Germinal center (tissue), 1 donor: ENCODE measurements at regions not wholly inside any gene's neighbourhood (a gene's known extent, or its start where the extent isn't known, plus 50 kb on each side); places are given as distances from the start of the nearest gene placed in this dataset.
A peak's percentile ranks its signal among the peaks of the same experiment; 100 is the strongest.
"Not testable (repeated sequence)": the region's sequence is repeated elsewhere in the genome, so short reads cannot be mapped to it uniquely, and the experiment has no call there.

Experiments used
- DNase-seq: peaks from one replicate; pipeline ENCODE4 v3.0.0; 2012; ENCODE audit warnings: mixed read lengths, low spot score

DNA sequence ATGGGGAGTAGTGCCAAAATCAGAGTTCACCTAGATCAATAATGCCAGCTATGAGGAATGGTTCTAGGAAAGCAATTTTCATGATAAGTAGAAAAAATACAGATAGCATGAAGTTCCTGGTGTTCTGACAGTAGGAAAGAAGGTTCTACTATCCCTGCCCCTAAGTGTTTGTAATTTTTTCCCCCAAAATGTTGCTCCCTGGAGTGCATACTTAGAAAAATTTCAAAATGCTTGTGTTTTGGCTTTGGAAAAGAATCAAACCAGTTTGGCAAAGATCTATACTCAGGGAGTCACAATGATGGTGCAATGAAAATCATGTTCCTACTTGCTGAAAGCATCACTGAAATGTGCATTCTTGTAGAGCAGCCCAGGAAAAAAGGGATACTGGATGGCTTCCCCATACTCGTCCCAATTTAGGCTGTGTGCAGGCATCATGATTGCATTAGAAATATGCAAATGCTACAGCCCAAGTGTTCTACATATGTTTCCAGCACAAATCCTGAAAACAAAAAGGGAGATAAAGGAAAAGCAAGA is 74.7 kb downstream of the LPAR4 start:
- no peak for DNase-seq

DNA sequence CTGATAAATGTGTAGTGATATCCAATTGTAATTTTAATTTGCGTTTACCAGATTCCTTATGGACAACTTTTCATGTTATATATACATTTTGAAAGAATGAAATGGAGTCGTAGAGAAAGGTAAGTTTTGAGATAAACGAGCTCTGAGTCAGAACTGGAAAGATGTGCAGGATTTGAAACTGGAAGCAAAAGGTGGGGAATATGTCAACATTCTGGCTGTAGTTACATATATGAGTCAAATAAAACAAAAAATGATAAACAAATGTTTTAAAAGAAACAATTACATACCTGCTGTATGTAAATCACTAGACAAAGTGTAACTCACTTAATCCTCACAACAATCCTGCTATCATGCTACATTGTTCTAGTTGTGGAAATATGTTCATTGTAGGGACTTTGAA is 84.0 kb downstream of the LPAR4 start:
- no peak for DNase-seq

GRCh38 chrX:78838709-78839108 is 91.2 kb downstream of the LPAR4 start:
- no peak for DNase-seq

- no peak for DNase-seq
These were observed 92.2 kb downstream of the LPAR4 start for GRCh38 chrX:78839711-78840110.

DNA sequence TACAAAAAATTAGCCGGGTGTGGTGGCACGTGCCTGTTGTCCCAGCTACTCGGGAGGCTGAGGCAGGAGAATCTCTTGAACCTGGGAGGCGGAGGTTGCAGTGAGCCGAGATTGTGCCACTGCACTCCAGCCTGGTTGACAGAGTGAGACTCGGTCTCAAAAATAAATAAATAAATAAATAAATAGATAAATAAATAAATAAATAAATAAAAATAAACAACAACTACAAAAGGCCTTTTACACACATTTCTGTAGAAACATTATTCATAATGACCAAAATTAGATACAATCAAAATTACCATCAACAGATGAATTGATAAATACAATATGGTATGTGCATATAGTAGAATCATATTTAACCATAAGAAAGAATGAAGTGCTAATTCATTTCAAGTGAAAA is 96.7 kb downstream of the LPAR4 start:
- DNase-seq, result not testable (repeated sequence)

- not testable (repeated sequence) for DNase-seq
These were observed 63.9 kb upstream of the P2RY10 start for GRCh38 chrX:78881248-78881647.

GRCh38 chrX:78886550-78886949 is 58.6 kb upstream of the P2RY10 start:
- peak; percentile 10 for DNase-seq
